Stomach (tissue), 8 donors: ENCODE measurements at regions not wholly inside any gene's neighbourhood (a gene's known extent, or its start where the extent isn't known, plus 50 kb on each side); places are given as distances from the start of the nearest gene placed in this dataset.

Experiments
- DNase-seq, 2 donors: peaks; one replicate each; pipeline versions ENCODE4 v3.0.0 to v3.0.0-alpha.2; 2013 to 2019
- H3K27ac ChIP-seq, 5 donors: fragments of 200-600 bp in 4 of 5; sonication (generic) in 4 of 5; one replicate each; pipeline ENCODE4 v1.5.1; 2013 to 2019; ENCODE audit warnings: mild to moderate bottlenecking in 1 of 5, moderate library complexity in 1 of 5
- H3K27me3 ChIP-seq, 3 donors: fragments of 200-600 bp; sonication (generic); one replicate each; pipeline ENCODE4 v1.5.1; 2017 to 2019; ENCODE audit warnings: mixed run types in 1 of 3
- H3K36me3 ChIP-seq, 4 donors: fragments of 200-600 bp; sonication (generic); 1 replicate in 3 of 4; 2 replicates in 1 of 4; pipeline ENCODE4 v1.5.1; 2016 to 2019
- H3K4me1 ChIP-seq, 4 donors: fragments of 200-600 bp; sonication (generic); one replicate each; pipeline ENCODE4 v1.5.1; 2016 to 2019
- H3K4me3 ChIP-seq, 4 donors: fragments of 200-600 bp; sonication (generic) in 3 of 4; one replicate each; pipeline ENCODE4 v1.5.1; 2016 to 2019; ENCODE audit warnings: mild to moderate bottlenecking in 1 of 4
- H3K9me3 ChIP-seq, 4 donors: fragments of 200-600 bp; sonication (generic); one replicate each; pipeline ENCODE4 v1.5.1; 2016 to 2019
- CTCF ChIP-seq, 7 experiments: fragments of 450-650 bp in 4 of 7; fragments of 200-600 bp in 3 of 7; sonication (generic) in 3 of 7; IDR thresholded peaks; one replicate each; pipeline ENCODE4 v1.5.1; 2016 to 2019; ENCODE audit warnings: antibody characterized with exemption in 7 of 7, control low read depth in 2 of 7, mild to moderate bottlenecking in 1 of 7
- EP300 ChIP-seq: sonication (generic); formaldehyde crosslinking; IDR thresholded peaks from one replicate; pipeline ENCODE4 v1.6.1; 2017; ENCODE audit warnings: antibody characterized with exemption
- POLR2A ChIP-seq, 4 donors: fragments of 450-650 bp; IDR thresholded peaks; one replicate each; pipeline ENCODE4 v1.6.1; 2016; ENCODE audit warnings: antibody characterized with exemption in 4 of 4, control low read depth in 2 of 4, mild to moderate bottlenecking in 1 of 4, moderate library complexity in 1 of 4
- POLR2AphosphoS5 ChIP-seq, 3 donors: sonication (generic); formaldehyde crosslinking; IDR thresholded peaks; one replicate each; pipeline ENCODE4 v1.6.1; 2016; ENCODE audit warnings: antibody characterized with exemption in 3 of 3
- WGBS, 5 donors: extraction: QIAGEN DNeasy Blood & Tissue Kit in 3 of 5; methylation state at CpG; one replicate each; pipeline versions ENCODE4 v1.1.5 to v1.1.7; 2013 to 2018; 5-methylcytosine and 5-hydroxymethylcytosine counted together
- intact Hi-C: fragments of 100-400 bp; cut with DNase I; formaldehyde crosslinking; loops from one replicate; pipeline ENCODE4 v1.15.1; 2023; ENCODE audit warnings: low total_unique reads
- donor health status: healthy with polysubstance abuse.
- donor health status: Bipolar disorder and iron deficiency.
- donor health status: healthy.

- intact Hi-C loops: no loop called here
- WGBS, 5 donors: 64 to 81% (median 75%) methylated on average over 5 of the region's 5 CpGs
- no peaks in the 10 kb centered on the region for H3K4me1 ChIP-seq
Observed at GRCh38 chr12:61757831-61758505, 502.2 kb upstream of the USP15 start.

GRCh38 chr12:61758661-61759060, 501.5 kb upstream of the USP15 start:
- Histone ChIP-seq H3K4me1 (no peaks in the 10 kb centered on the region), H3K27ac (no peak overlapping the region), H3K4me3 (no peak overlapping the region), H3K36me3 (no peaks in the 10 kb centered on the region), H3K9me3 (peaks cover 0 to 4% (median 0%) of the 10 kb centered on the region in 4 donors), H3K27me3 (no peaks in the 10 kb centered on the region)
- intact Hi-C loops: no loop called here
- no peak for DNase-seq
- no peak for TF ChIP-seq POLR2AphosphoS5 (IDR thresholded peaks at IDR 0.05)
- no peak for TF ChIP-seq POLR2A (IDR thresholded peaks at IDR 0.05)
- TF ChIP-seq EP300: no peak
- TF ChIP-seq CTCF (IDR thresholded peaks at IDR 0.05): no peak

More at GRCh38 chr12:61757831-61758505, 502.2 kb upstream of the USP15 start:
- Histone ChIP-seq H3K27me3 (no peaks in the 10 kb centered on the region), H3K36me3 (no peaks in the 10 kb centered on the region), H3K9me3 (peaks cover 0 to 4% (median 0%) of the 10 kb centered on the region in 4 donors), H3K4me3 (no peak overlapping the region), H3K27ac (no peak overlapping the region)
- no peak for DNase-seq
- TF ChIP-seq CTCF (IDR thresholded peaks at IDR 0.05) (no peak), EP300 (no peak), POLR2A (IDR thresholded peaks at IDR 0.05) (no peak), POLR2AphosphoS5 (IDR thresholded peaks at IDR 0.05) (no peak)

- intact Hi-C loops: no loop called here
- Histone ChIP-seq H3K4me1 (no peaks in the 10 kb centered on the region), H3K36me3 (no peaks in the 10 kb centered on the region), H3K27me3 (no peaks in the 10 kb centered on the region), H3K27ac (no peak overlapping the region), H3K9me3 (peaks cover 0 to 13% (median 0%) of the 10 kb centered on the region in 4 donors), H3K4me3 (no peak overlapping the region)
- WGBS, 5 donors: 65 to 85% (median 70%) methylated on average over 1 of the region's 1 CpG
- TF ChIP-seq POLR2AphosphoS5 (IDR thresholded peaks at IDR 0.05) (no peak), EP300 (no peak), POLR2A (IDR thresholded peaks at IDR 0.05) (no peak), CTCF (IDR thresholded peaks at IDR 0.05) (no peak)
- DNase-seq: no peak
Observed at GRCh38 chr12:61765926-61766325, 494.3 kb upstream of the USP15 start.

GRCh38 chr12:61780435-61780834, 479.8 kb upstream of the USP15 start:
- Histone ChIP-seq H3K36me3 (no peaks in the 10 kb centered on the region), H3K4me1 (no peaks in the 10 kb centered on the region), H3K27ac (no peak overlapping the region), H3K4me3 (no peak overlapping the region), H3K9me3 (no peaks in the 10 kb centered on the region), H3K27me3 (no peaks in the 10 kb centered on the region)
- intact Hi-C loops: no loop called here
- no peak for TF ChIP-seq POLR2A (IDR thresholded peaks at IDR 0.05)
- TF ChIP-seq POLR2AphosphoS5 (IDR thresholded peaks at IDR 0.05): no peak
- no peak for TF ChIP-seq EP300
- no peak for TF ChIP-seq CTCF (IDR thresholded peaks at IDR 0.05)
- DNase-seq: no peak
- 74 to 93% (median 84%) methylated on average over 1 of the region's 1 CpG for WGBS, 5 donors
